ENCODE measurements at regions not wholly inside any gene's neighbourhood (a gene's known extent, or its start where the extent isn't known, plus 50 kb on each side); places are given as distances from the start of the nearest gene placed in this dataset.

GRCh38 chr16:72645538-72645937 lies 402.4 kb downstream of the ZFHX3 start:
- no peak for TF ChIP-seq POLR2A (IDR thresholded peaks at IDR 0.05)
- TF ChIP-seq CTCF (IDR thresholded peaks at IDR 0.05) = no peak
- TF ChIP-seq POLR2AphosphoS5 (IDR thresholded peaks at IDR 0.05; ENCODE audit: insufficient read depth in 1 of 2, low read depth in 1 of 2) = no peak

All from vagina (tissue), 2 donors.